ENCODE measurements at regions not wholly inside any gene's neighbourhood (a gene's known extent, or its start where the extent isn't known, plus 50 kb on each side); places are given as distances from the start of the nearest gene placed in this dataset.

GRCh38 chr10:1847361-1847760, 110.0 kb upstream of the ADARB2 start:
- Histone ChIP-seq H3K27me3 (ENCODE audit: control insufficient read depth, insufficient read depth, low read length) (no peaks in the 10 kb centered on the region), H3K36me3 (ENCODE audit: control insufficient read depth, insufficient read depth, low read length) (no peaks in the 10 kb centered on the region), H3K4me1 (ENCODE audit: control insufficient read depth, insufficient read depth, low read length, poor library complexity, severe bottlenecking) (no peaks in the 10 kb centered on the region), H3K9me3 (ENCODE audit: control insufficient read depth in 2 of 2, low read length in 2 of 2) (no peaks in the 10 kb centered on the region), H3K27ac (ENCODE audit: insufficient read depth, low read length, poor library complexity, severe bottlenecking) (no peak overlapping the region), H3K4me3 (ENCODE audit: low read depth, low read length) (no peak overlapping the region)
- H3K27ac Mint-ChIP-seq: no peak overlapping the region
- H3K4me1 Mint-ChIP-seq: no peaks in the 10 kb centered on the region
- DNase-seq (no peak), ATAC-seq (ENCODE audit: low read depth in 2 of 2) (no peak)
- H3K27me3 Mint-ChIP-seq: no peaks in the 10 kb centered on the region
- H3K4me3 Mint-ChIP-seq: no peak overlapping the region
- peaks cover 0 to 10% (median 2%) of the 10 kb centered on the region in 7 donors for H3K9me3 Mint-ChIP-seq
- H3K36me3 Mint-ChIP-seq: no peaks in the 10 kb centered on the region

GRCh38 chr10:1846032-1846431, 108.7 kb upstream of the ADARB2 start:
- ATAC-seq (ENCODE audit: low read depth in 2 of 2): no peak

GRCh38 chr10:1841759-1842158, 104.4 kb upstream of the ADARB2 start:
- H3K4me1 ChIP-seq (ENCODE audit: control insufficient read depth, insufficient read depth, low read length, poor library complexity, severe bottlenecking): no peaks in the 10 kb centered on the region
- Mint-ChIP-seq H3K36me3 (no peaks in the 10 kb centered on the region), H3K9me3 (peaks cover 0 to 6% (median 0%) of the 10 kb centered on the region in 7 donors), H3K27ac (no peak overlapping the region), H3K27me3 (no peaks in the 10 kb centered on the region), H3K4me1 (no peaks in the 10 kb centered on the region), H3K4me3 (no peak overlapping the region)
- no peak overlapping the region for H3K27ac ChIP-seq (ENCODE audit: insufficient read depth, low read length, poor library complexity, severe bottlenecking)
- no peaks in the 10 kb centered on the region for H3K9me3 ChIP-seq (ENCODE audit: control insufficient read depth in 2 of 2, low read length in 2 of 2)
- no peaks in the 10 kb centered on the region for H3K36me3 ChIP-seq (ENCODE audit: control insufficient read depth, insufficient read depth, low read length)
- H3K4me3 ChIP-seq (ENCODE audit: low read depth, low read length): no peak overlapping the region
- ATAC-seq (ENCODE audit: low read depth in 2 of 2): no peak
- no peak for DNase-seq
- H3K27me3 ChIP-seq (ENCODE audit: control insufficient read depth, insufficient read depth, low read length): no peaks in the 10 kb centered on the region

More at GRCh38 chr10:1846032-1846431, 108.7 kb upstream of the ADARB2 start:
- no peak overlapping the region for H3K27ac Mint-ChIP-seq
- H3K4me1 Mint-ChIP-seq: no peaks in the 10 kb centered on the region
- H3K9me3 ChIP-seq (ENCODE audit: control insufficient read depth in 2 of 2, low read length in 2 of 2): no peaks in the 10 kb centered on the region
- H3K4me3 Mint-ChIP-seq: no peak overlapping the region
- peaks cover 0 to 13% (median 2%) of the 10 kb centered on the region in 7 donors for H3K9me3 Mint-ChIP-seq
- DNase-seq: no peak
- H3K4me3 ChIP-seq (ENCODE audit: low read depth, low read length): no peak overlapping the region
- H3K4me1 ChIP-seq (ENCODE audit: control insufficient read depth, insufficient read depth, low read length, poor library complexity, severe bottlenecking): no peaks in the 10 kb centered on the region
- no peaks in the 10 kb centered on the region for H3K36me3 ChIP-seq (ENCODE audit: control insufficient read depth, insufficient read depth, low read length)
- H3K27me3 Mint-ChIP-seq: no peaks in the 10 kb centered on the region
- no peak overlapping the region for H3K27ac ChIP-seq (ENCODE audit: insufficient read depth, low read length, poor library complexity, severe bottlenecking)
- no peaks in the 10 kb centered on the region for H3K36me3 Mint-ChIP-seq
- H3K27me3 ChIP-seq (ENCODE audit: control insufficient read depth, insufficient read depth, low read length): no peaks in the 10 kb centered on the region

- H3K4me3 Mint-ChIP-seq: no peak overlapping the region
- H3K36me3 Mint-ChIP-seq: no peaks in the 10 kb centered on the region
- Histone ChIP-seq H3K27ac (ENCODE audit: insufficient read depth, low read length, poor library complexity, severe bottlenecking) (no peak overlapping the region), H3K4me1 (ENCODE audit: control insufficient read depth, insufficient read depth, low read length, poor library complexity, severe bottlenecking) (no peaks in the 10 kb centered on the region), H3K9me3 (ENCODE audit: control insufficient read depth in 2 of 2, low read length in 2 of 2) (no peaks in the 10 kb centered on the region), H3K4me3 (ENCODE audit: low read depth, low read length) (no peak overlapping the region), H3K27me3 (ENCODE audit: control insufficient read depth, insufficient read depth, low read length) (no peaks in the 10 kb centered on the region), H3K36me3 (ENCODE audit: control insufficient read depth, insufficient read depth, low read length) (no peaks in the 10 kb centered on the region)
- peaks cover 0 to 3% (median 0%) of the 10 kb centered on the region in 4 donors for H3K4me1 Mint-ChIP-seq
- ATAC-seq (ENCODE audit: low read depth in 2 of 2) (no peak), DNase-seq (no peak)
- H3K27ac Mint-ChIP-seq: no peak overlapping the region
- H3K27me3 Mint-ChIP-seq: no peaks in the 10 kb centered on the region
- H3K9me3 Mint-ChIP-seq: peaks cover 0 to 2% (median 0%) of the 10 kb centered on the region in 7 donors
Measured at GRCh38 chr10:1829712-1830111, 92.4 kb upstream of the ADARB2 start.

- no peaks in the 10 kb centered on the region for H3K36me3 ChIP-seq (ENCODE audit: control insufficient read depth, insufficient read depth, low read length)
- no peaks in the 10 kb centered on the region for H3K9me3 ChIP-seq (ENCODE audit: control insufficient read depth in 2 of 2, low read length in 2 of 2)
- no peak overlapping the region for H3K27ac ChIP-seq (ENCODE audit: insufficient read depth, low read length, poor library complexity, severe bottlenecking)
- Mint-ChIP-seq H3K4me3 (no peak overlapping the region), H3K9me3 (peaks cover 0 to 2% (median 0%) of the 10 kb centered on the region in 7 donors), H3K27me3 (no peaks in the 10 kb centered on the region), H3K4me1 (no peaks in the 10 kb centered on the region), H3K27ac (no peak overlapping the region), H3K36me3 (no peaks in the 10 kb centered on the region)
- ATAC-seq (ENCODE audit: low read depth in 2 of 2) (no peak), DNase-seq (no peak)
- H3K27me3 ChIP-seq (ENCODE audit: control insufficient read depth, insufficient read depth, low read length): no peaks in the 10 kb centered on the region
- H3K4me1 ChIP-seq (ENCODE audit: control insufficient read depth, insufficient read depth, low read length, poor library complexity, severe bottlenecking): no peaks in the 10 kb centered on the region
- no peak overlapping the region for H3K4me3 ChIP-seq (ENCODE audit: low read depth, low read length)
Measured at GRCh38 chr10:1824928-1825327, 87.6 kb upstream of the ADARB2 start.

- Histone ChIP-seq H3K4me3 (ENCODE audit: low read depth, low read length) (no peak overlapping the region), H3K27ac (ENCODE audit: insufficient read depth, low read length, poor library complexity, severe bottlenecking) (no peak overlapping the region), H3K4me1 (ENCODE audit: control insufficient read depth, insufficient read depth, low read length, poor library complexity, severe bottlenecking) (no peaks in the 10 kb centered on the region), H3K36me3 (ENCODE audit: control insufficient read depth, insufficient read depth, low read length) (no peaks in the 10 kb centered on the region), H3K27me3 (ENCODE audit: control insufficient read depth, insufficient read depth, low read length) (no peaks in the 10 kb centered on the region), H3K9me3 (ENCODE audit: control insufficient read depth in 2 of 2, low read length in 2 of 2) (peaks cover 7 to 11% of the 10 kb centered on the region in 2 experiments)
- DNase-seq (no peak), ATAC-seq (ENCODE audit: low read depth in 2 of 2) (no peak)
- Mint-ChIP-seq H3K27me3 (no peaks in the 10 kb centered on the region), H3K9me3 (peaks cover 0 to 15% (median 5%) of the 10 kb centered on the region in 7 donors), H3K27ac (no peak overlapping the region), H3K36me3 (no peaks in the 10 kb centered on the region), H3K4me1 (no peaks in the 10 kb centered on the region), H3K4me3 (no peak overlapping the region)
Measured at GRCh38 chr10:1814556-1814955, 77.2 kb upstream of the ADARB2 start.

GRCh38 chr10:1809139-1809741, 71.9 kb upstream of the ADARB2 start:
- no peak overlapping the region for H3K4me3 Mint-ChIP-seq
- Histone ChIP-seq H3K27me3 (ENCODE audit: control insufficient read depth, insufficient read depth, low read length) (no peaks in the 10 kb centered on the region), H3K4me3 (ENCODE audit: low read depth, low read length) (no peak overlapping the region), H3K36me3 (ENCODE audit: control insufficient read depth, insufficient read depth, low read length) (no peaks in the 10 kb centered on the region), H3K27ac (ENCODE audit: insufficient read depth, low read length, poor library complexity, severe bottlenecking) (no peak overlapping the region), H3K4me1 (ENCODE audit: control insufficient read depth, insufficient read depth, low read length, poor library complexity, severe bottlenecking) (no peaks in the 10 kb centered on the region), H3K9me3 (ENCODE audit: control insufficient read depth in 2 of 2, low read length in 2 of 2) (no peaks in the 10 kb centered on the region)
- peaks cover 0 to 10% (median 0%) of the 10 kb centered on the region in 7 donors for H3K9me3 Mint-ChIP-seq
- DNase-seq (no peak), ATAC-seq (ENCODE audit: low read depth in 2 of 2) (no peak)
- no peaks in the 10 kb centered on the region for H3K4me1 Mint-ChIP-seq
- peak overlapping the region in 2 of 3 donors; percentile 10 to 70 for H3K27ac Mint-ChIP-seq
- H3K27me3 Mint-ChIP-seq: no peaks in the 10 kb centered on the region
- no peaks in the 10 kb centered on the region for H3K36me3 Mint-ChIP-seq

GRCh38 chr10:1807924-1808323, 70.6 kb upstream of the ADARB2 start:
- Histone ChIP-seq H3K9me3 (ENCODE audit: control insufficient read depth in 2 of 2, low read length in 2 of 2) (no peaks in the 10 kb centered on the region), H3K27ac (ENCODE audit: insufficient read depth, low read length, poor library complexity, severe bottlenecking) (no peak overlapping the region), H3K4me1 (ENCODE audit: control insufficient read depth, insufficient read depth, low read length, poor library complexity, severe bottlenecking) (no peaks in the 10 kb centered on the region), H3K36me3 (ENCODE audit: control insufficient read depth, insufficient read depth, low read length) (no peaks in the 10 kb centered on the region), H3K27me3 (ENCODE audit: control insufficient read depth, insufficient read depth, low read length) (no peaks in the 10 kb centered on the region), H3K4me3 (ENCODE audit: low read depth, low read length) (no peak overlapping the region)
- Mint-ChIP-seq H3K4me1 (no peaks in the 10 kb centered on the region), H3K36me3 (no peaks in the 10 kb centered on the region), H3K4me3 (no peak overlapping the region), H3K9me3 (peaks cover 0 to 10% (median 0%) of the 10 kb centered on the region in 7 donors), H3K27ac (no peak overlapping the region), H3K27me3 (no peaks in the 10 kb centered on the region)
- no peak for DNase-seq
- no peak for ATAC-seq (ENCODE audit: low read depth in 2 of 2)
